Ascending aorta (tissue), 2 donors: ENCODE measurements at regions not wholly inside any gene's neighbourhood (a gene's known extent, or its start where the extent isn't known, plus 50 kb on each side); places are given as distances from the start of the nearest gene placed in this dataset.

Experiments
- DNase-seq, 2 donors: peaks; one replicate each; pipeline ENCODE4 v3.0.0-alpha.2; 2019; ENCODE audit warnings: low spot score in 2 of 2
- H3K27ac ChIP-seq, 2 donors: fragments of 200-600 bp; sonication (generic); one replicate each; pipeline ENCODE4 v1.5.1; 2016 to 2017; ENCODE audit warnings: mild to moderate bottlenecking in 1 of 2
- H3K27me3 ChIP-seq: fragments of 200-600 bp; sonication (generic); one replicate; pipeline ENCODE4 v1.5.1; 2017
- H3K36me3 ChIP-seq, 2 donors: fragments of 200-600 bp; sonication (generic); one replicate each; pipeline ENCODE4 v1.5.1; 2016
- H3K4me1 ChIP-seq, 2 donors: fragments of 200-600 bp; sonication (generic); one replicate each; pipeline ENCODE4 v1.5.1; 2016 to 2017; ENCODE audit warnings: mild to moderate bottlenecking in 1 of 2
- H3K4me3 ChIP-seq, 2 donors: fragments of 200-600 bp; sonication (generic); one replicate each; pipeline ENCODE4 v1.5.1; 2016 to 2017; ENCODE audit warnings: mild to moderate bottlenecking in 1 of 2
- H3K9me3 ChIP-seq, 2 donors: fragments of 200-600 bp; sonication (generic); one replicate each; pipeline ENCODE4 v1.5.1; 2016
- intact Hi-C: fragments of 100-400 bp; cut with DNase I; formaldehyde crosslinking; loops from one replicate; pipeline ENCODE4 v1.15.1; 2023
- TF ChIP-seq, protein P1 (sequence below), 3 experiments: fragments of 200-600 bp in 2 of 3; fragments of 450-650 bp in 1 of 3; sonication (generic) in 2 of 3; IDR thresholded peaks; one replicate each; pipeline ENCODE4 v1.5.1; 2016 to 2019; ENCODE audit warnings: antibody characterized with exemption in 3 of 3, mild to moderate bottlenecking in 1 of 3, moderate library complexity in 1 of 3

DNA sequence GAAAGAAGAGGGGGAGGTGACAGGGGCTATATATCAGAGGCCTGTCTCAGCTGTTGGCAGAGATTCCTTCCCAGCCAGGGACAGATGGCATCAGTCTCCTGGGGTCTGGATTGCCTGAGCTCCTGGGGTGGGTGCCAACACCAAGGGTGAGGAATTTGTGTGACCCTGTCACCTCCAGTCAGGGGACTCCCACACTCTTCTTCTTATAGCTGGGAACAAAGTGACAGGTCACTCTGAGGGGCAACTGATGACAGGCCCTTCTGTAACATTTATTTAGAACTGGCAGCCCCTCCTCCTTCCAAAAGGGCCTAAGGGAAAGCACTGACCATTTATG lies 53.7 kb upstream of the DUSP5 start:
- DNase-seq, result peak in 1 of 2 donors; percentile 24

DNA sequence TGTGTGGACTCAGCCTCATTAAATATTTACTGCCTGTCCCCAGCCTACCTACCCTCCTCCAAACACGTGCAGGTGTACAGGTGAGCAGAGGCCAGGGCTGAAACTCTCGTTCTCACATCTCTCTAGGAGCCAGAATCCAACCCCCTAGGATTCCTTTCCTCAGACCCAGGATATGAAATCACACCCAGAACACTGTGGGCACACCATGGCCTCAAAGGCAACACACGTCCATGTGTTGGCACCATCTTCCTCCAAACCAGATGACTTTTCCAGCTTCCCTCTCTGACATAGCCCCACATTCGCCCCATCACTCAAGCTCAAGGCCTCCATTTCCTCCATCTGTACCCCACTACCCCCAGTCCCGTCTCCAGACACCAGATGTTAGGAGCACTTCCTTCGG lies 51.8 kb upstream of the DUSP5 start:
- TF ChIP-seq, protein P1, sequence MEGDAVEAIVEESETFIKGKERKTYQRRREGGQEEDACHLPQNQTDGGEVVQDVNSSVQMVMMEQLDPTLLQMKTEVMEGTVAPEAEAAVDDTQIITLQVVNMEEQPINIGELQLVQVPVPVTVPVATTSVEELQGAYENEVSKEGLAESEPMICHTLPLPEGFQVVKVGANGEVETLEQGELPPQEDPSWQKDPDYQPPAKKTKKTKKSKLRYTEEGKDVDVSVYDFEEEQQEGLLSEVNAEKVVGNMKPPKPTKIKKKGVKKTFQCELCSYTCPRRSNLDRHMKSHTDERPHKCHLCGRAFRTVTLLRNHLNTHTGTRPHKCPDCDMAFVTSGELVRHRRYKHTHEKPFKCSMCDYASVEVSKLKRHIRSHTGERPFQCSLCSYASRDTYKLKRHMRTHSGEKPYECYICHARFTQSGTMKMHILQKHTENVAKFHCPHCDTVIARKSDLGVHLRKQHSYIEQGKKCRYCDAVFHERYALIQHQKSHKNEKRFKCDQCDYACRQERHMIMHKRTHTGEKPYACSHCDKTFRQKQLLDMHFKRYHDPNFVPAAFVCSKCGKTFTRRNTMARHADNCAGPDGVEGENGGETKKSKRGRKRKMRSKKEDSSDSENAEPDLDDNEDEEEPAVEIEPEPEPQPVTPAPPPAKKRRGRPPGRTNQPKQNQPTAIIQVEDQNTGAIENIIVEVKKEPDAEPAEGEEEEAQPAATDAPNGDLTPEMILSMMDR (IDR thresholded peaks at IDR 0.05), result no peak
- no peak overlapping the region for H3K27ac ChIP-seq

More for the DNA sequence above, 53.7 kb upstream of the DUSP5 start:
- TF ChIP-seq, protein P1 (IDR thresholded peaks at IDR 0.05), result no peak
- intact Hi-C loops, result no loop called here
- Histone ChIP-seq H3K36me3 (no peaks in the 10 kb centered on the region), H3K27ac (no peak overlapping the region), H3K9me3 (no peaks in the 10 kb centered on the region), H3K4me1 (no peaks in the 10 kb centered on the region), H3K4me3 (no peak overlapping the region), H3K27me3 (no peaks in the 10 kb centered on the region)

DNA sequence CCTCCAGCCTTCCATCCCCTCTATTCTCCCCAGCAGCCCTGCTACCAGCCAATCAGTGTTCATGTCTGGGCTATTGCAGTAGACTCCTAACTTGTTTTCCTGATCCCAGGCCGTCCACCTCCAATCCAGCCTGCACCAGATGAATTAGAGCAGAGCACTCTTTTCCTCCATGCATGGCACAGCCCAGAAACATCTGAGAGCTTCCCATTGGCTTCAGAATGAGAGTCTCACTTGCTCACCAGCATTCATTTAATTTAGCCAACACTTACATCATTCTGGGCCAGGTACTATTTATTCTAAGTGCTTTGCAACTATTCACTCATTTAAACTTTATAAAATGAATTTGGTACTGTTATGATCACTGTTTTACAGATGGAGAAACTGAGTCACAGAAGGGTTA lies 51.4 kb upstream of the DUSP5 start:
- TF ChIP-seq, protein P1 (IDR thresholded peaks at IDR 0.05), result no peak
- Histone ChIP-seq H3K9me3 (no peaks in the 10 kb centered on the region), H3K27ac (no peak overlapping the region), H3K27me3 (no peaks in the 10 kb centered on the region), H3K4me1 (no peaks in the 10 kb centered on the region), H3K4me3 (no peak overlapping the region), H3K36me3 (no peaks in the 10 kb centered on the region)
- intact Hi-C loops, result no loop called here
- peak in 1 of 2 donors; percentile 49 for DNase-seq

More for the DNA sequence above, 51.8 kb upstream of the DUSP5 start:
- no peaks in the 10 kb centered on the region for H3K4me1 ChIP-seq
- H3K4me3 ChIP-seq, result no peak overlapping the region
- no peaks in the 10 kb centered on the region for H3K27me3 ChIP-seq
- no peaks in the 10 kb centered on the region for H3K9me3 ChIP-seq
- DNase-seq, result no peak
- no peaks in the 10 kb centered on the region for H3K36me3 ChIP-seq
- intact Hi-C loops, result no loop called here

DNA sequence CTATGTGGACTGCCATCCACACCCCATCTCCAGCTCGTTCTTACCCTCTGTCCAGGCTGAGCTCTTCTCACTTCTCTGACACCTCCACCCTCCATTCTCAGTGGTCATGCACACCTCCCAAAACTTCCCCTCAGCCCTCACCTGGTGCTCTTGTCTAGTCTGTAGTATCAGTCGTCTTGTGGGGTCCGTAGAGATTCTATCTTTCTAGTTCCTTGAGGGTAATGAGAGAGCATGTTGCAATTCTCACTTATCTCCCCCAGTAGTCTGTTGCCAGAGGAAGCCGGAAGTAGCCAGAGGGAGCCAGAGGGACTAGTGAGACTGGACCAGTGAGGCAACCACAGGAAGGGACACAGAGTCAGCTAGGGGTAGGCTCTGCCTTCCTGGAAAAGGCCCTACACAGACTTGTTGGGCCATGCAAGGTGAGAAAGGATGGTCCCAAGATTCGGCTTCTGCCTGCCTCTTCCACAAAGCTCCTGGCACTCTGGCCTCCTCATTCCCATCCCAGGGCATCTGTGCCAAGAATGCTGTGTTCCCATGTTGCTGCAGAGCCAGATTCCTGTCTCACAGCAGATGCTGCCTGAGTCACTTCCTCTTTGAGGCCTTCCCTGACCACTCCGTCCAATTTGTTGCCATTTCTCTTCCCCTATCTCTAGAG lies 50.6 kb upstream of the DUSP5 start:
- no peaks in the 10 kb centered on the region for H3K36me3 ChIP-seq
- H3K9me3 ChIP-seq, result no peaks in the 10 kb centered on the region
- TF ChIP-seq, protein P1 (IDR thresholded peaks at IDR 0.05), result no peak
- H3K4me1 ChIP-seq, result no peaks in the 10 kb centered on the region
- H3K27me3 ChIP-seq, result no peaks in the 10 kb centered on the region
- intact Hi-C loops, result no loop called here
- DNase-seq, result peak in 1 of 2 donors; percentile 52
- no peak overlapping the region for H3K27ac ChIP-seq
- no peak overlapping the region for H3K4me3 ChIP-seq

DNA sequence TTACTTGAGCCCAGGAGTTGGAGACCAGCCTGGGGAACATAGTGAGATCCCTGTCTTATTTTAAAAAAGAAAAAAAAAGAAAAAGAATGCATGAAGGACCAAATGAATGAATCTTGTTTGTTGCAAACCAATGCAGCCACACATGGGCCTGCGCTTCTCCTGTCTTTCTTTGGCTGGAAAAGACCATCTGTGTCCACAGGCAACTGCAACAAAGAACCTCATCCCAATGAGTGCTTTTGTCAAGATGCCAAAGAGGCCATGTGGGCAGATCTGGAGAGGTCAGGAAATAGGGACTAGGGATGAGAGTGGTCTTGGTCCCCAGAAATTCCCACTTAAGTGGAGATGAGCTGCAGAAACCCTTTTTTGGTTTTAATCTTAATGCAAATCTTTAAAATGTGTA lies 49.8 kb upstream of the DUSP5 start:
- TF ChIP-seq, protein P1 (IDR thresholded peaks at IDR 0.05), result no peak

More for the DNA sequence above, 49.8 kb upstream of the DUSP5 start:
- Histone ChIP-seq H3K4me3 (no peak overlapping the region), H3K9me3 (no peaks in the 10 kb centered on the region), H3K4me1 (no peaks in the 10 kb centered on the region), H3K36me3 (no peaks in the 10 kb centered on the region), H3K27ac (no peak overlapping the region), H3K27me3 (no peaks in the 10 kb centered on the region)
- DNase-seq, result no peak
- intact Hi-C loops, result no loop called here
